ENCODE measurements at regions not wholly inside any gene's neighbourhood (a gene's known extent, or its start where the extent isn't known, plus 50 kb on each side); places are given as distances from the start of the nearest gene placed in this dataset.
"Not testable (repeated sequence)": the region's sequence is repeated elsewhere in the genome, so short reads cannot be mapped to it uniquely, and the experiment has no call there.

- TF ChIP-seq, protein P1, sequence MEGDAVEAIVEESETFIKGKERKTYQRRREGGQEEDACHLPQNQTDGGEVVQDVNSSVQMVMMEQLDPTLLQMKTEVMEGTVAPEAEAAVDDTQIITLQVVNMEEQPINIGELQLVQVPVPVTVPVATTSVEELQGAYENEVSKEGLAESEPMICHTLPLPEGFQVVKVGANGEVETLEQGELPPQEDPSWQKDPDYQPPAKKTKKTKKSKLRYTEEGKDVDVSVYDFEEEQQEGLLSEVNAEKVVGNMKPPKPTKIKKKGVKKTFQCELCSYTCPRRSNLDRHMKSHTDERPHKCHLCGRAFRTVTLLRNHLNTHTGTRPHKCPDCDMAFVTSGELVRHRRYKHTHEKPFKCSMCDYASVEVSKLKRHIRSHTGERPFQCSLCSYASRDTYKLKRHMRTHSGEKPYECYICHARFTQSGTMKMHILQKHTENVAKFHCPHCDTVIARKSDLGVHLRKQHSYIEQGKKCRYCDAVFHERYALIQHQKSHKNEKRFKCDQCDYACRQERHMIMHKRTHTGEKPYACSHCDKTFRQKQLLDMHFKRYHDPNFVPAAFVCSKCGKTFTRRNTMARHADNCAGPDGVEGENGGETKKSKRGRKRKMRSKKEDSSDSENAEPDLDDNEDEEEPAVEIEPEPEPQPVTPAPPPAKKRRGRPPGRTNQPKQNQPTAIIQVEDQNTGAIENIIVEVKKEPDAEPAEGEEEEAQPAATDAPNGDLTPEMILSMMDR (IDR thresholded peaks at IDR 0.05; ENCODE audit: insufficient read depth, low read length, severe bottlenecking) = peak; percentile 40
- peak; percentile 21 for DNase-seq (ENCODE audit: low read depth)
- no peak for FAIRE-seq
- Histone ChIP-seq H3K36me3 (ENCODE audit: control insufficient read depth, insufficient read depth, low read length) (no peaks in the 10 kb centered on the region), H3K27me3 (ENCODE audit: control insufficient read depth, insufficient read depth, low read length) (no peaks in the 10 kb centered on the region), H3K4me3 (ENCODE audit: low read depth, low read length) (no peak overlapping the region)
Measured at GRCh38 chr2:35973132-35973736, 382.3 kb upstream of the CRIM1 start.

- Histone ChIP-seq H3K4me3 (ENCODE audit: low read depth, low read length) (no peak overlapping the region), H3K36me3 (ENCODE audit: control insufficient read depth, insufficient read depth, low read length) (no peaks in the 10 kb centered on the region), H3K27me3 (ENCODE audit: control insufficient read depth, insufficient read depth, low read length) (no peaks in the 10 kb centered on the region)
- no peak for DNase-seq (ENCODE audit: low read depth)
- no peak for FAIRE-seq
- TF ChIP-seq, protein P1 (IDR thresholded peaks at IDR 0.05; ENCODE audit: insufficient read depth, low read length, severe bottlenecking) = no peak
Measured at GRCh38 chr2:35963824-35964223, 391.8 kb upstream of the CRIM1 start.

DNA sequence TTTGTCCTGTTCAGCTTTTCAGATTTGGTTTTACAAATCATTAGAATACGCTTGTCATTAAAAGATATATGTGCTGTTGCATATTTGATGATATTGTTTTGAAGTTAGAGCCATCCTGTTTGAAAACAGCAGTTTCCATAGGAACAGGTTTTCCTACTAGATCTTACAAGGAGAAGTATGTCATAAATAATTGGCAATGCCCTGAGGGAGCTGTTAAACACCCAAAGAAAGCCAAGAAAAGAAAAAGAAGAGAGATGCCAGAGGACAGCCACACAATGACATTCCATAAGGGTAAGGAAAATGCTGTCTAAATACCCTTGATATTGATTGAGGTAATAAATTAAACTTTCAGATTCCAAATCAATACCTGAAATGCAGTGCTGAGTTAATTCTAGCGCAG, 392.2 kb upstream of the CRIM1 start:
- no peak overlapping the region for H3K4me3 ChIP-seq (ENCODE audit: low read depth, low read length)
- TF ChIP-seq, protein P1 (IDR thresholded peaks at IDR 0.05; ENCODE audit: insufficient read depth, low read length, severe bottlenecking) = no peak
- H3K27me3 ChIP-seq (ENCODE audit: control insufficient read depth, insufficient read depth, low read length) = no peaks in the 10 kb centered on the region
- no peaks in the 10 kb centered on the region for H3K36me3 ChIP-seq (ENCODE audit: control insufficient read depth, insufficient read depth, low read length)
- FAIRE-seq = no peak
- no peak for DNase-seq (ENCODE audit: low read depth)

DNA sequence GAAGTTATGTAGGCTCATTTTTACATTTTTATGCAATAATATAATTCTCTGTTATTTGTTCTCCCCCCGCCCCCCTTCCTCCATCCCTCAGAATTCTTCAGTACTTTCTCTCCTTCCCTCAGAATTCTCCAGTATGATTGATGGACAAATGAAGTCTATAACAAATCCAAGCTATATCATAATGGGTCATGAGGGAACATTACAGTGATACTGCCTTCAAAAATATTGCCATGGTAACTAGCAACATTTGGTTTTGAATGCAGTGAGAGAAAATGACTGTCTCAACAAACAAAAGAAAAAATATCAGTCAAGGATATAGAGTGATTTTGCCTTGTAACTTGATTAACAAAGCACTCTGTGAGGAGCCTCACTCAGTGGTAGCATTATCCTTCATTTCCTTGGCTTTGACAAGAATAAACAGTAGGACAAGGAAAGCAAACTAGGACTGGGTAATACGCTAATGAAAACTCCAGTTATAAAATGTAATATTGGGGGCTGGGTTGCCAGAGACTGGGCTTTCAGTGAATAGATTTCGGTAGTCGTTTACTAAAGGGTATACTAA, 392.9 kb upstream of the CRIM1 start:
- DNase-seq (ENCODE audit: low read depth) (no peak), FAIRE-seq (no peak)
- TF ChIP-seq, protein P1 (IDR thresholded peaks at IDR 0.05; ENCODE audit: insufficient read depth, low read length, severe bottlenecking) = no peak

DNA sequence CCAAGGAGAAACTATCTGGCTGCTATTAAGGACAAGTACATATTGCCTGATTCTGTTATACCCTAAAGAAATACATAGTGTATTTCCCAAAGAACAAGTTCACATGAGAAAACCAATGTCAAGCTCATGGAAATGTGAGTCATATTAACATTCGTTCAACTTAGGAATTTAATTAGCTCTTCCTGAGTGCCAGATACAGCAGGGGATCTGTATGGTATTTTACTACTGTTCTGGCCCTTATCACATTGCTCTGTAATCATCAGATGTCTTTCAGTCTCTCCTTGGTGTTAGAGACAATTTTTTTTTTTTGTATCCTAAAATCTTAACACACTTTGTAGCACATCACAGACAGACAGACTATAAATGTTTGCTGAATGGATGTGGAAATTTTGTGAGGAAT, 395.0 kb upstream of the CRIM1 start:
- Histone ChIP-seq H3K36me3 (ENCODE audit: control insufficient read depth, insufficient read depth, low read length) (no peaks in the 10 kb centered on the region), H3K4me3 (ENCODE audit: low read depth, low read length) (no peak overlapping the region), H3K27me3 (ENCODE audit: control insufficient read depth, insufficient read depth, low read length) (no peaks in the 10 kb centered on the region)
- DNase-seq (ENCODE audit: low read depth) (no peak), FAIRE-seq (no peak)
- TF ChIP-seq, protein P1 (IDR thresholded peaks at IDR 0.05; ENCODE audit: insufficient read depth, low read length, severe bottlenecking) = no peak

More for the DNA sequence above, 392.9 kb upstream of the CRIM1 start:
- H3K36me3 ChIP-seq (ENCODE audit: control insufficient read depth, insufficient read depth, low read length) = no peaks in the 10 kb centered on the region
- no peaks in the 10 kb centered on the region for H3K27me3 ChIP-seq (ENCODE audit: control insufficient read depth, insufficient read depth, low read length)
- H3K4me3 ChIP-seq (ENCODE audit: low read depth, low read length) = no peak overlapping the region

- FAIRE-seq = not testable (repeated sequence)
Measured at GRCh38 chr2:35957053-35957452, 398.5 kb upstream of the CRIM1 start.

More at GRCh38 chr2:35957053-35957452, 398.5 kb upstream of the CRIM1 start:
- not testable (repeated sequence) for H3K27me3 ChIP-seq (ENCODE audit: control insufficient read depth, insufficient read depth, low read length); H3K4me3 ChIP-seq (ENCODE audit: low read depth, low read length); H3K36me3 ChIP-seq (ENCODE audit: control insufficient read depth, insufficient read depth, low read length); DNase-seq (ENCODE audit: low read depth)
